CD14-positive monocyte (primary cell): ENCODE measurements at regions not wholly inside any gene's neighbourhood (a gene's known extent, or its start where the extent isn't known, plus 50 kb on each side); places are given as distances from the start of the nearest gene placed in this dataset.

Experiments
- DNase-seq, 3 donors: peaks; one replicate each; pipeline ENCODE4 v3.0.0-alpha.2; 2011 to 2022
- H2AFZ ChIP-seq: 2 replicates; pipeline ENCODE4 v1.6.0; 2012; ENCODE audit warnings: mild to moderate bottlenecking, low read depth, low read length, inconsistent platforms; ENCODE audit not compliant: insufficient read depth, poor library complexity, severe bottlenecking
- H3K27ac ChIP-seq, 2 donors: 1 replicate in 1 of 2; 2 replicates in 1 of 2; pipeline ENCODE4 v1.5.1; 2012 to 2013; ENCODE audit warnings: low read length in 2 of 2, control low read depth in 1 of 2, inconsistent platforms in 1 of 2, low read depth in 1 of 2, mild to moderate bottlenecking in 1 of 2
- H3K27me3 ChIP-seq, 2 donors: one replicate each; pipeline versions ENCODE4 v1.6.0 to v1.6.1; 2011 to 2013; ENCODE audit warnings: low read length in 2 of 2; ENCODE audit not compliant: control insufficient read depth in 2 of 2, insufficient read depth in 2 of 2
- H3K36me3 ChIP-seq, 2 donors: replicated peaks in 1 of 2; 1 replicate in 1 of 2; 2 replicates in 1 of 2; pipeline versions ENCODE4 v1.5.1 to v1.6.1; 2012 to 2013; ENCODE audit warnings: low read length in 2 of 2, control low read depth in 1 of 2, inconsistent platforms in 1 of 2, mild to moderate bottlenecking in 1 of 2; ENCODE audit not compliant: insufficient read depth in 2 of 2, control insufficient read depth in 1 of 2
- H3K4me1 ChIP-seq, 2 donors: 1 replicate in 1 of 2; 2 replicates in 1 of 2; pipeline versions ENCODE4 v1.5.1 to v1.6.1; 2012 to 2013; ENCODE audit warnings: low read length in 2 of 2, control low read depth in 1 of 2, inconsistent platforms in 1 of 2, mild to moderate bottlenecking in 1 of 2, moderate library complexity in 1 of 2; ENCODE audit not compliant: insufficient read depth in 2 of 2, control insufficient read depth in 1 of 2
- H3K4me2 ChIP-seq: replicated peaks from 2 replicates; pipeline ENCODE3; 2012; ENCODE audit warnings: low read length, moderate library complexity, mild to moderate bottlenecking; ENCODE audit not compliant: poor library complexity, severe bottlenecking; ENCODE audit errors: extremely low read depth
- H3K4me3 ChIP-seq, 3 experiments: fragments of 200-600 bp in 1 of 3; sonication (generic) in 1 of 3; replicated peaks in 1 of 3; 1 replicate in 2 of 3; 2 replicates in 1 of 3; pipeline ENCODE4 v1.5.1; 2011 to 2013; ENCODE audit warnings: low read length in 3 of 3, mild to moderate bottlenecking in 3 of 3, control low read depth in 2 of 3, low read depth in 2 of 3, inconsistent platforms in 1 of 3, moderate library complexity in 1 of 3
- H3K79me2 ChIP-seq: 2 replicates; pipeline ENCODE4 v1.6.0; 2012; ENCODE audit warnings: mild to moderate bottlenecking, control low read depth, inconsistent platforms, low read length, moderate library complexity; ENCODE audit not compliant: insufficient read depth
- H3K9ac ChIP-seq: 2 replicates; pipeline ENCODE4 v1.6.0; 2017; ENCODE audit warnings: low read length, mild to moderate bottlenecking; ENCODE audit not compliant: insufficient read depth, poor library complexity, severe bottlenecking
- H3K9me3 ChIP-seq, 2 donors: replicated peaks in 1 of 2; 1 replicate in 1 of 2; 2 replicates in 1 of 2; pipeline versions ENCODE4 v1.5.1 to v1.6.1; 2012 to 2013; ENCODE audit warnings: low read length in 2 of 2, control low read depth in 1 of 2; ENCODE audit not compliant: control insufficient read depth in 1 of 2, insufficient read depth in 1 of 2
- H4K20me1 ChIP-seq: 2 replicates; pipeline ENCODE4 v1.6.0; 2012; ENCODE audit warnings: mild to moderate bottlenecking, low read length, control low read depth, moderate library complexity; ENCODE audit not compliant: insufficient read depth
- H3K27ac Mint-ChIP-seq, 7 donors: one replicate each; pipeline ENCODE4 v1.8.0; 2020; ENCODE audit warnings: mild to moderate bottlenecking in 7 of 7, mixed read lengths in 7 of 7, moderate library complexity in 6 of 7, inconsistent platforms in 2 of 7
- H3K27me3 Mint-ChIP-seq, 3 donors: one replicate each; pipeline ENCODE4 v1.8.0; 2021 to 2022; ENCODE audit warnings: low read depth in 3 of 3, mild to moderate bottlenecking in 3 of 3, mixed read lengths in 3 of 3, moderate library complexity in 3 of 3, inconsistent platforms in 1 of 3
- H3K36me3 Mint-ChIP-seq, 2 donors: one replicate each; pipeline ENCODE4 v1.8.0; 2020; ENCODE audit warnings: mixed read lengths in 2 of 2, inconsistent platforms in 1 of 2, mild to moderate bottlenecking in 1 of 2
- H3K4me1 Mint-ChIP-seq: one replicate; pipeline ENCODE4 v1.8.0; 2020; ENCODE audit warnings: mild to moderate bottlenecking, mixed read lengths
- H3K4me3 Mint-ChIP-seq, 2 donors: one replicate each; pipeline ENCODE4 v1.8.0; 2020; ENCODE audit warnings: mild to moderate bottlenecking in 2 of 2, mixed read lengths in 2 of 2, moderate library complexity in 1 of 2
- H3K9me3 Mint-ChIP-seq, 7 donors: one replicate each; pipeline ENCODE4 v1.8.0; 2020 to 2022; ENCODE audit warnings: mixed read lengths in 7 of 7, mild to moderate bottlenecking in 6 of 7, moderate library complexity in 6 of 7, inconsistent platforms in 2 of 7
- CTCF ChIP-seq: fragments of 200-600 bp; IDR thresholded peaks from one replicate; pipeline ENCODE4 v1.8.0; 2022; ENCODE audit warnings: antibody characterized with exemption, mild to moderate bottlenecking
- WGBS: methylation state at CpG from one replicate; pipeline ENCODE4 v1.1.5; 2013; ENCODE audit warnings: missing lambda C conversion rate; ENCODE audit not compliant: insufficient coverage; 5-methylcytosine and 5-hydroxymethylcytosine counted together
- intact Hi-C, 2 donors: fragments of 100-400 bp; cut with micrococcal nuclease; formaldehyde crosslinking; loops; one replicate each; pipeline versions ENCODE4 v1.15.0 to v1.15.1; 2023

GRCh38 chr9:11257992-11258391 lies 645.2 kb upstream of the PTPRD start:
- Histone ChIP-seq H3K79me2 (no peaks in the 10 kb centered on the region), H3K9ac (no peak overlapping the region), H3K36me3 (no peaks in the 10 kb centered on the region), H3K4me3 (no peak overlapping the region), H3K27me3 (no peaks in the 10 kb centered on the region), H3K9me3 (peaks cover 6 to 10% of the 10 kb centered on the region in 2 donors), H2AFZ (no peak overlapping the region), H3K4me1 (no peaks in the 10 kb centered on the region), H3K4me2 (no peak overlapping the region), H4K20me1 (no peaks in the 10 kb centered on the region), H3K27ac (no peak overlapping the region)
- H3K9me3 Mint-ChIP-seq = peaks cover 0 to 9% (median 2%) of the 10 kb centered on the region in 7 donors
- no peak for TF ChIP-seq CTCF
- H3K27me3 Mint-ChIP-seq = no peaks in the 10 kb centered on the region
- no peaks in the 10 kb centered on the region for H3K4me1 Mint-ChIP-seq
- intact Hi-C loops = no loop called here
- H3K4me3 Mint-ChIP-seq = no peak overlapping the region
- no peaks in the 10 kb centered on the region for H3K36me3 Mint-ChIP-seq
- WGBS = no CpG with 5 or more reads among the region's 1 CpG
- DNase-seq = no peak
- H3K27ac Mint-ChIP-seq = no peak overlapping the region

GRCh38 chr9:11269036-11269435 lies 656.2 kb upstream of the PTPRD start:
- Histone ChIP-seq H4K20me1 (no peaks in the 10 kb centered on the region), H3K79me2 (no peaks in the 10 kb centered on the region), H3K4me3 (no peak overlapping the region), H2AFZ (no peak overlapping the region), H3K4me2 (no peak overlapping the region), H3K9ac (no peak overlapping the region), H3K27ac (no peak overlapping the region), H3K4me1 (no peaks in the 10 kb centered on the region), H3K9me3 (peaks cover 5 to 32% of the 10 kb centered on the region in 2 donors), H3K27me3 (no peaks in the 10 kb centered on the region), H3K36me3 (no peaks in the 10 kb centered on the region)
- H3K9me3 Mint-ChIP-seq = peaks cover 0 to 9% (median 6%) of the 10 kb centered on the region in 7 donors
- no peaks in the 10 kb centered on the region for H3K27me3 Mint-ChIP-seq
- no peaks in the 10 kb centered on the region for H3K4me1 Mint-ChIP-seq
- H3K4me3 Mint-ChIP-seq = no peak overlapping the region
- H3K36me3 Mint-ChIP-seq = no peaks in the 10 kb centered on the region
- no peak for DNase-seq
- TF ChIP-seq CTCF = no peak
- no peak overlapping the region for H3K27ac Mint-ChIP-seq
- intact Hi-C loops = no loop called here
- 56% methylated on average over 2 of the region's 3 CpGs for WGBS
